ENCODE measurements at regions not wholly inside any gene's neighbourhood (a gene's known extent, or its start where the extent isn't known, plus 50 kb on each side); places are given as distances from the start of the nearest gene placed in this dataset.

DNA sequence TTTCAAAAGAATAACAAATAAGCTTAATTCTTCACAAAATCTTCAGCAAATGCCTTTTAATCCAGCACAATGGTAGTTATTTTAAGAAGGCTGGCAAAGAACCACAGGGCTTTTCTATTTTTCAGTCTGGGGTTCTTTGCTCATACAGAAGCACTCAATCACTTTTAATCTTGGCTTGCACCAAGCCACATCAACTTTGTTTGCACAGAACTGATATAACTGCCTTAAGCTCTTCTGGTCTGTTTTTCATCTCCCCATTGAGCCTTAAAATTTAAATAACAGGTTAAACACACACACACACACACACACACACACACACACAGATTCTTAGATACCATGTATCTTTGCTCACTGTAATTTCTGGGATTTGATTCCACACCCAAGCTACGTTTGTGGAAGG, 377.0 kb downstream of the GATA3 start:
- 32% methylated on average over 1 of the region's 1 CpG for WGBS (ENCODE audit: low lambda C conversion rate, missing lambda C conversion rate)
- H3K79me2 ChIP-seq = no peaks in the 10 kb centered on the region
- H2AFZ ChIP-seq = no peak overlapping the region
- no peaks in the 10 kb centered on the region for H3K9me2 ChIP-seq (replicated peaks; ENCODE audit: insufficient read depth)
- no peak for DNase-seq (ENCODE audit: low spot score)
- H3K4me2 ChIP-seq = no peak overlapping the region
- no peaks in the 10 kb centered on the region for H3K9me3 ChIP-seq (ENCODE audit: low read depth)
- no peaks in the 10 kb centered on the region for H3K36me3 ChIP-seq (replicated peaks; ENCODE audit: insufficient read depth, low read depth)
- H3K4me1 ChIP-seq (ENCODE audit: insufficient read depth) = no peaks in the 10 kb centered on the region
- TF ChIP-seq EZH2 (IDR thresholded peaks at IDR 0.05; ENCODE audit: borderline replicate concordance) (no peak), EZH2phosphoT487 (IDR thresholded peaks at IDR 0.05; ENCODE audit: low read depth, severe bottlenecking, unreplicated experiment) (no peak)
- TF ChIP-seq, protein P1, sequence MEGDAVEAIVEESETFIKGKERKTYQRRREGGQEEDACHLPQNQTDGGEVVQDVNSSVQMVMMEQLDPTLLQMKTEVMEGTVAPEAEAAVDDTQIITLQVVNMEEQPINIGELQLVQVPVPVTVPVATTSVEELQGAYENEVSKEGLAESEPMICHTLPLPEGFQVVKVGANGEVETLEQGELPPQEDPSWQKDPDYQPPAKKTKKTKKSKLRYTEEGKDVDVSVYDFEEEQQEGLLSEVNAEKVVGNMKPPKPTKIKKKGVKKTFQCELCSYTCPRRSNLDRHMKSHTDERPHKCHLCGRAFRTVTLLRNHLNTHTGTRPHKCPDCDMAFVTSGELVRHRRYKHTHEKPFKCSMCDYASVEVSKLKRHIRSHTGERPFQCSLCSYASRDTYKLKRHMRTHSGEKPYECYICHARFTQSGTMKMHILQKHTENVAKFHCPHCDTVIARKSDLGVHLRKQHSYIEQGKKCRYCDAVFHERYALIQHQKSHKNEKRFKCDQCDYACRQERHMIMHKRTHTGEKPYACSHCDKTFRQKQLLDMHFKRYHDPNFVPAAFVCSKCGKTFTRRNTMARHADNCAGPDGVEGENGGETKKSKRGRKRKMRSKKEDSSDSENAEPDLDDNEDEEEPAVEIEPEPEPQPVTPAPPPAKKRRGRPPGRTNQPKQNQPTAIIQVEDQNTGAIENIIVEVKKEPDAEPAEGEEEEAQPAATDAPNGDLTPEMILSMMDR (IDR thresholded peaks at IDR 0.05; ENCODE audit: poor library complexity) = no peak
- H4K20me1 ChIP-seq (ENCODE audit: insufficient read depth, poor library complexity, severe bottlenecking) = no peaks in the 10 kb centered on the region
- H3K4me3 ChIP-seq = no peak overlapping the region
- H3K27me3 ChIP-seq = peaks cover 26% of the 10 kb centered on the region
- H3K27ac ChIP-seq = no peak overlapping the region

DNA sequence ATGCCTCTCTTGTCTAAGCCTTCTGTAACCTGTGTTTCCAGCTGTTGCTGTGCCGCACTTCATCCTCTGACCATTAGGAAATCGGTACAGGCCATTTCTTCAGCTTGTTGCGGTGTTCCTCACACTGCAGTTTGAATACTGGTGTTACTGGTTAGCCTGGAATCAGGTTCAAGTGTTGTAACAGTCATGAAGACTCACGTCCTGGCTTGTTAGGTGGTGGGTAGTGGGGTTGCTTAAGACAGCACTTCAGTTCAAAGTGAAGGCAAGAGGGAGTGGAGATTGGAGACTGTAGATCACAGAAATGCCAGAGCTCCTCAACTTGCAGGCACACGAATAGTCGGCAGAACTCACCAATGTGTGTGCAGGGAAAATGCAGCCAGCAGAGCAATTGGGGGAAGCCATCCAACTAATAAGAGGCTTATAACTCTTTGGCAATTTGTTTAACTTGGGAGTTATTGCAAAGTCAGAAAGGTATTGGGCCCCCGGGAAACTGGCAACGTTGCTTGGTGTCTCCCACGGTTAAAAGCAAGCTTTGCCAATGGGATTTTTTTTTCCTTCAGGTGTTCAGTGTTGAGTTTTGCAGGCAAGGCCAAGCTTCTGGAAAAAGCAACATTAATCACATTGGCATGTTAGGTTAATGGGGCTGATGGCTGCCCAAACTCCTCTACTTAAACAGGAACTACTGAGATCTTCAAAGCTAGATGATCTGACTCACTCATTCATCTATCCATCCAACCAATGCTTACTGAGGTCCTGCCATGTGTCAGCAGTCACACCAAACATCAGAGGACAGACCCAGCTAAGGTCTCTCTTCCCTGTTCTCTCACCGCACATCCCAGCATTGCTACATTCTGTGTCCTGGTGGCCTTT, 380.9 kb downstream of the GATA3 start:
- Histone ChIP-seq H3K27ac (no peak overlapping the region), H3K9me2 (replicated peaks; ENCODE audit: insufficient read depth) (no peaks in the 10 kb centered on the region), H3K79me2 (no peaks in the 10 kb centered on the region), H2AFZ (no peak overlapping the region), H3K36me3 (replicated peaks; ENCODE audit: insufficient read depth, low read depth) (no peaks in the 10 kb centered on the region), H3K4me1 (ENCODE audit: insufficient read depth) (no peaks in the 10 kb centered on the region), H3K9me3 (ENCODE audit: low read depth) (no peaks in the 10 kb centered on the region), H3K27me3 (peaks cover 22% of the 10 kb centered on the region), H3K4me2 (no peak overlapping the region), H3K4me3 (no peak overlapping the region), H4K20me1 (ENCODE audit: insufficient read depth, poor library complexity, severe bottlenecking) (no peaks in the 10 kb centered on the region)
- TF ChIP-seq EZH2phosphoT487 (IDR thresholded peaks at IDR 0.05; ENCODE audit: low read depth, severe bottlenecking, unreplicated experiment) (no peak), EZH2 (IDR thresholded peaks at IDR 0.05; ENCODE audit: borderline replicate concordance) (no peak)
- TF ChIP-seq, protein P1 (IDR thresholded peaks at IDR 0.05; ENCODE audit: poor library complexity) = no peak
- no peak for DNase-seq (ENCODE audit: low spot score)
- 75% methylated on average over 10 of the region's 10 CpGs for WGBS (ENCODE audit: low lambda C conversion rate, missing lambda C conversion rate)

DNA sequence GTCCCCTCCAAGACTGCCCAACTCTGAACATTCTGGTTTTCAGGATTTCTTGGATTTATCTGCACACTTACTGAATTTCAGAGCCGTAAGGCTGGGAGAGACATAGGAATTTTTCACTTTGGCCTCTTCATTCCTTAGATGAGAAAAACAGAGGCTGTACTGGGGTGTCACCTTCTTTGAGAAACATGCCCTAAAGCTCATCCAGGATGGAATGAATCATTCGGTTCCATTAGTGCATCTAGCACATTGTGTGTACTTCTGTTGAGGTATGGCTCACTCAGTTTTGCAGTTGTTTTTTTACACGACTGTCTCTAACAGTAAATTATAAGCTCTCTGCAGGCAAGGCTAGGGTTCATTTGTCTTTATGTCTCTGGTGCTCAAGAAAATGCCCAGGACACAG, 383.4 kb downstream of the GATA3 start:
- 82% methylated on average over 3 of the region's 3 CpGs for WGBS (ENCODE audit: low lambda C conversion rate, missing lambda C conversion rate)
- no peak for DNase-seq (ENCODE audit: low spot score)
- H2AFZ ChIP-seq = no peak overlapping the region
- peaks cover 30% of the 10 kb centered on the region for H3K27me3 ChIP-seq
- no peaks in the 10 kb centered on the region for H3K4me1 ChIP-seq (ENCODE audit: insufficient read depth)
- H4K20me1 ChIP-seq (ENCODE audit: insufficient read depth, poor library complexity, severe bottlenecking) = no peaks in the 10 kb centered on the region
- no peaks in the 10 kb centered on the region for H3K9me2 ChIP-seq (replicated peaks; ENCODE audit: insufficient read depth)
- no peak overlapping the region for H3K4me3 ChIP-seq
- no peak for TF ChIP-seq EZH2phosphoT487 (IDR thresholded peaks at IDR 0.05; ENCODE audit: low read depth, severe bottlenecking, unreplicated experiment)
- no peak for TF ChIP-seq EZH2 (IDR thresholded peaks at IDR 0.05; ENCODE audit: borderline replicate concordance)
- TF ChIP-seq, protein P1 (IDR thresholded peaks at IDR 0.05; ENCODE audit: poor library complexity) = no peak
- no peak overlapping the region for H3K27ac ChIP-seq
- no peaks in the 10 kb centered on the region for H3K79me2 ChIP-seq
- H3K4me2 ChIP-seq = no peak overlapping the region
- no peaks in the 10 kb centered on the region for H3K9me3 ChIP-seq (ENCODE audit: low read depth)
- no peaks in the 10 kb centered on the region for H3K36me3 ChIP-seq (replicated peaks; ENCODE audit: insufficient read depth, low read depth)
